8988T (cell line): ENCODE measurements at regions not wholly inside any gene's neighbourhood (a gene's known extent, or its start where the extent isn't known, plus 50 kb on each side); places are given as distances from the start of the nearest gene placed in this dataset.

ENCODE experiments used
- DNase-seq: peaks from one replicate; pipeline ENCODE4 v3.0.0; 2011

DNA sequence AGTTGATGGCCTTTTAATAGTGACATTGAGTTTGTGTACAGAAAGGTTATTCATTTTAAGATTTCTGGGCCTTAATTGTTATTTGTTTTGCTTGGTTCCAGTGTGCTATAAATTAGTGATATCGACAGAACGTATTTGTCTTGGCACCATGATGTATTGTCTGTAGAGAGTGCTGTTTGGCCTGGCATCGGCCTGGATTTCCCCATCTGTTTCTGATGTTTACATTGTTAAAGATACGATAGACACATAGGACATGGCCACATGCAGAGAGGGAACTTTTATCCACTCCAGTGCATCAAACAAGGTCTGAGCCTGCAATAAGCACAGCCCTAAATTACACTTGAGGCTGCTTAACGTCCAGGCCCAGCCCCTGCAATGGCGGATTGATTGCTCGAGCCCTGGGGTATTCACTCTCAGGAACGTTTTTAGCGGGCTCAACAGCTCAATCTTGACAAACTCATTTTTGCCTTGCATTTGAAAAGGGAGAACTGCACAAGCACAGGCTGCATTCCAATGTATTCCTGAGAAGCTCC is 144.7 kb downstream of the SLC4A3 start:
- no peak for DNase-seq

DNA sequence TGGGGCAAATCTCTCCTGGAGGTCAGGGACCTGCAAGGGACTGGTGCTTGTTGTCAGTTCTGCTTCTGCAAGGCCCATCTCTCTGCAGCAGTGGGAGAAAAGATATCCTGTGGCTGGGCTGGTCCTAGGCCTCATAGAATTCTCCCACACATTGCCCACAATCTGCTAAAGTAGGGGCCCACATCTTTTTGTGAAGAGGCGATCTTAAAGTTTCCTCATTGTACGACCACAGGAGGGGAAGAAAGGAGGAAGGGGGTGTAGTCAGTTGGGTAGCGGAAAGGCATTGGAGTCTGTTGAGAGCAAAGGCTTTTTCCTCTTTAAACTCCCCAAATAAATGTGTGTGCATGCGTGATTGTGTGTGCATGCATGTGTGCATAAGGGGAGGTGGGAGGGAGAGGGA is 145.3 kb downstream of the SLC4A3 start:
- DNase-seq: no peak

GRCh38 chr2:219775506-219775905 is 148.1 kb downstream of the SLC4A3 start:
- DNase-seq: no peak

DNA sequence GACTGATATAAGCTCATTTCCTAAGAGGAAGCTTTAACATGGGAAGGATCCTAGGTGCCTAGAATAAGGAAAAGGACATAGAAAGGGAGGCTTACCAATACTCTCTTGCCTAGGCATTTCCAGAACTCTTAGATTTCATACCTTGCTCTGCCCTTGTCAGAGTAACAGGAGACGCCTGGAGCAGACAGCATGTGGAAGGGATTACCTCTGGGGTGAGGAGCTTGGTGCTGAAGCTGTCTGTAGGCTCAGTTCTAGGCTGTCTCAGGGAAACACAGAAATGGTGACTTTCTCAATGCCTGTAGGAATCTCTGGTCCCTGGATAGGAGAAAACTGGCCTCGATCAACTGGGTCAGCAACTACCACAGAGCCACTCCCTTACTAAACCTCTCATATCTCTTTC is 150.0 kb downstream of the SLC4A3 start:
- no peak for DNase-seq

GRCh38 chr2:219778189-219778588 is 150.8 kb downstream of the SLC4A3 start:
- DNase-seq: no peak

GRCh38 chr2:219782737-219783348 is 155.4 kb downstream of the SLC4A3 start:
- no peak for DNase-seq

DNA sequence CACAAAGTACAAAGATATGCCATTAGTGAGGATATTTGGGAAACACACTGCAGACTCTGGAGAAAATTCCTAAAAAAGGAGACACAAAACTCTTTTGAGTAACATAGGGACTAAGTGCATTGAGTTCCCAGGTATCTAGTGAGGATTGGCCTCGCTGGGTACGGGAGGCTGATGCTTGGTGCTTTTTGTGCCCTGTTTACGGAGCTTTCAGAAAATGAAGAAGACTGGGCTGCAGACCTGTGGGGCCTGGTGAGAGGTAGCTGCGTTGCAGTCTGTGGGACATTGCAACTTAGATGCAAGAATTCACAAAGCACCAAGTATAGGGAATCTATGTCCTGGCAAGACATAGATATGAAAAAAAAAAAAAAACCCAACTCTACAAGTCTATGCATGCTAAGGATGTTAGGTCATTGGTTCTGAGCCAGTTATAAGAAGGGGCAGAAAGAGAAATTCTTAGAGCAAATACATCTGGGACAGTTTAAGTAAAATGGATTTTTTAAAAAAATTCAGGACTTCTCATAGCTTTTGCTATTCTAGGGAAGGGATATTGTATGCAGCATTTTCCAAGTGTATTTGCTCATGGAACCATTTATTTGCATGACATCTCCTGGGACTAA is 156.0 kb downstream of the SLC4A3 start:
- DNase-seq: no peak

DNA sequence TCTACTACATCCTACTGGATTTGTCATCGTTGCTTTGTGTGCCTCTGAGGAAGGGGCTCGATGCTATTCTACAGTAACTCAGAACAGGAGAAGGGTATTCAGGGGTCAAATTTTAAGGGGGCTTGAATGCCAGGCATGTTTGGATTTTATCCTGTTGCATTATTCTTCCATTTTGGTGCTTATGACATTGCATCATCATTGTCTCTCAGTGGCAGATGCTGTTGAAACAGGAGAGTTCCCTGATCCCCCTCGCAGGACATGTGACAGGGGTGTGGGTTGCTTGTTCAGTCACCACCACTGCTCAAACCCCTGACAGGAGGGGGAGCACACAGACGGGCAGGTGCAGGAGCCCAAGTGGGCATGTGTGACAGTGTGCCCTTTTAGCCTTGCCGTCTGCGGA is 156.7 kb downstream of the SLC4A3 start:
- DNase-seq: no peak

DNA sequence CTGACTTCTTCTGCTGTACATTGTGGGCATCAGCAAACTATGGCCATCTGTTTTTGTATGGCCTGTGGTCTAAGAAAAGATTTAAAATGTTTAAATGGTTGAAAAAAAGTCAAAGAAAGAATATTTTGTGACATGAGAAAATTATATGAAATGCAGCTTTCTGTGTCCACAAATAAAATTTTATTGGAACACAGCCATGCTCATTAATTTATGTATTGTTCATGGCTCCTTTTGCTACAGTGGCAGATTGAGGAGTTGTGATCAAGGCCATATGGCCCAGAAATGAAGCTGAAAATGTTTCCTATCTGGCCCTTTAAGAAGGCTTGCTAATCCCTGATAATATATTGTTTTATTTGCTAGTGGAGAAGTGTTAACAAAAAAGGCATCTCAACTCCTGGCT is 162.0 kb downstream of the SLC4A3 start:
- no peak for DNase-seq

DNA sequence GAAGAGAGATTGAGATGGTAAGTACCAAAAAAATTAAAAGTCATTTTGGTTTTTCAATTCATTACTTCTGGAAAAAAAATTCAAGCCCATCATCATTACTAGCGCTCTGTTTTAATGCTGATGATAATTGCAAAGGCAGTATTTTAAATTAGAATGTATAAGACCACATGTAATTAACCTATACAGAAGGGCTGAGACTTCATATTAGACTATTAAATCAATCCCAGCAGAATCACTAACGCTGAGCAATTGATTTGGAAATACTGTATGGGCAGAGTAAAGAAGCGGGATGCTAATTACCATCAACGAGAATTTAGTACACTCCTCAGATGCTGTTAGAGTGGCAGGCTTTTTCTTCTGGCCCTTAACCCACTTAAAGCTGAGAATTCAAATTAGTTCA is 165.0 kb downstream of the SLC4A3 start:
- DNase-seq: no peak

- no peak for DNase-seq
Measured at GRCh38 chr2:219798430-219798829, 171.0 kb downstream of the SLC4A3 start.

GRCh38 chr2:219803294-219803693 is 175.9 kb downstream of the SLC4A3 start:
- no peak for DNase-seq

DNA sequence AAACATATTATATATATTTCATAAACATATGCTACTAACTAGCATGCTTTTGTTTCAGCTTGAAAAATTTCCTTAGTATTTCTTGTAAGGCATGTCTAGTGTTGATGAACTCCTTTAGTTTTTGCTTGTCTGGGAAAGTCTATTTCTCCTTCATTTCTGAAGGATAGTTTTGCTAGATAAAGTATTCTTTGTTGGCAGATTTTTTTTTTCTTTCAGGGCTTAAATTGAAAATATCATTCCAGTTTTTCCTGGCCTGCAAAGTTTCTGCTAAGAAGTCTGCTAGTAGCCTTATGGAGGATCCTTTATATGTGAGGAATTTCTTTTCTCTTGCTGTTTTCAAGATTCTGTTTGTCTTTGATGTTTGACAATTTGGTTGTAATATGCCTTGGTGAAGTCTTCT is 183.5 kb downstream of the SLC4A3 start:
- DNase-seq: no peak

DNA sequence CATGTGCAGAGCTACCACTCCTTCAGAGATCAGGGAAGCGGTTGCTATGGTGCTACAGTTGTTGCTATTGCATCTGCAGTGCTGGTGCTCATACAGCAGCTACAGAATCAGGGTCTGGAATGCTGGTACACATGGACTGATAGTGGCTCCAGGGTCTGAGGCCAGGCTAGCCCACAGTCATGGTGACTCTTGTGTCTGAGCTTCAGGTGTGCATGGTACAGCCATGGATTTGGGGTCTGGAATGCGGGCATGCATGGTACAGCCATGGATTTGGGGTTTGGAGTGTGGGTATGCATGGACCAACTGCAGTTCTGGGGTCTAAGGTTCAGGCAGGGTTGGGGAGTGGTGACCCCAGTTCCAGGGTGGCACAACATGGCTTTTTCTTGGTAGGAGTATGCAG is 185.2 kb downstream of the SLC4A3 start:
- DNase-seq: no peak

- no peak for DNase-seq
Measured at GRCh38 chr2:219820767-219821166, 193.3 kb downstream of the SLC4A3 start.

GRCh38 chr2:219823574-219823973 is 196.1 kb downstream of the SLC4A3 start:
- no peak for DNase-seq

DNA sequence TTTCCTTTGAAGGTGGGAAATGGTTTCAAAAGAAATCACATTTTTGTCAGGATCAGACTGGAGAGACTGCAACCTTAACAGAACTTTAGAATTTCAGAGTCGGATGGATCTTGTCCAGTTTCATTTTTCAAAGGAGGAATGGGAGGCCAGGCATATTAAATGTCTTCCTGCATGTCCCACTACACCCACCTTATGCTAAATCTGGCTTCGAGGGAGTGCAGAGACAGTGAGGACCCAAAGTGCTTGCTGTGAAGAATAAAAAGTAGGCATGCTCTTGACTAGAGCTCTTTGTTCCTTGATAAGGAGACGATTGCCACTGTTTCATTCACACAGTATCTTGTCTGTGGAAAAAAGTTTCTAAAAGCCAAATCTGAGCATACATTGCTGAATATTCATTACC is 197.6 kb downstream of the SLC4A3 start:
- no peak for DNase-seq

GRCh38 chr2:219828127-219828526 is 200.7 kb downstream of the SLC4A3 start:
- DNase-seq: no peak

- DNase-seq: no peak
Measured at GRCh38 chr2:219829667-219830352, 202.4 kb downstream of the SLC4A3 start.

DNA sequence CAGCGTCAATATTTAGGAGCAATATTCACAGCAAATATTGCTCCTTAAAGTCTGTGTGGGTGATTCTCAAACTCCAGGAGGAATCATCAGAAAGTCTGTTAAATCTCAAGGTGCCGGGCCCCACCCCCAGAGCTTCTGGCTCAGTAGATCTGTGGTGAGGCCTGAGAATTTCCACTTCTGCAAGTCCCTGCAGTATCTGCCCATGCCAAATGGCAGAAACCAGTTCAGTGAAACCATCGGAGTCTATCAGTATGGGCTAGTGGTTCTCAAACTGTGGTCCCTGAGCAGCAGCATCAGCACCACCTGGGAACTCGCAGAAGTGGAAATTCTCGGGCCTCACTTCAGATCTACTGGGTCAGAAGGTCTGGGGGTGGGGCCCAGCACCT is 202.9 kb downstream of the SLC4A3 start:
- DNase-seq: no peak

GRCh38 chr2:219831957-219832356 is 204.5 kb downstream of the SLC4A3 start:
- DNase-seq: no peak

GRCh38 chr2:219832904-219833303 is 205.5 kb downstream of the SLC4A3 start:
- DNase-seq: no peak

GRCh38 chr2:219835493-219835892 is 208.1 kb downstream of the SLC4A3 start:
- DNase-seq: no peak

DNA sequence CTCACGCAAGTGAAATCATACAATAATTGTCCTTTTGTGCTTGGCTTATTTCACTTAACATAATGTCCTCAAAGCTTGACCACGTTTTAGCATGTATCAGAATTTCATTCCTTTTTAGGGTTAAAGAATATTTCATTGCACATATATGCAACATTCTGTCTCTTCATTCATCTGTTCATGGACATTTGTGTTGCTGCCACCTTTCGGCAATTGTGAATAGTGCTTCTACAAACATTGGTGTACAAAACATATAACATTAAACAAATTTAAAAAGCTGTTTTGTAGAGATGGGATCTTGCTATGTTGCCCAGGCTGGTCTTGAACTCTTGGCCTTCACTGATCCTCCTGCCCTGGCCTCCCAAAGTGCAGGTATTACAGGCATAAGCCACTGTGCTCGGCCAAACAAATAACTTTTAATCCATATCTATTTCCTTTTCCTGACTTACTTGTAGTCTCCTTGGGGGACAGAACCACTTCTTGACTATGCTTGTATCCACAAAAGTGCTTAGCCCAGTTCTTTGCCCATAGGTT is 209.3 kb downstream of the SLC4A3 start:
- DNase-seq: no peak
